Heart left ventricle (tissue), 13 donors: ENCODE measurements at regions not wholly inside any gene's neighbourhood (a gene's known extent, or its start where the extent isn't known, plus 50 kb on each side); places are given as distances from the start of the nearest gene placed in this dataset.

ENCODE experiments used
- CTCF ChIP-seq, 12 donors: fragments of 200-600 bp; sonication (generic) in 4 of 12; IDR thresholded peaks; one replicate each; pipeline versions ENCODE4 v1.5.0 to v1.8.0; 2018 to 2022; ENCODE audit warnings: antibody characterized with exemption in 12 of 12, mild to moderate bottlenecking in 5 of 12
- POLR2A ChIP-seq, 2 donors: fragments of 450-650 bp; IDR thresholded peaks; one replicate each; pipeline ENCODE4 v1.6.1; 2017; ENCODE audit warnings: antibody characterized with exemption in 2 of 2, mild to moderate bottlenecking in 2 of 2, moderate library complexity in 2 of 2
- donor health status: ischemic (EF 13 %, LVEDD 7.1; RV severe dilation, severe dysfunction).
- donor health status: DM: no; HTN: yes; CAD: no.
- donor health status: DM: no; HTN: no; CAD: no.
- donor health status: ischemic (EF 25% LVEDD 6.9; RV normal size, moderate dysfunction).
- donor health status: ischemic (EF 25% LVEDD 5.7; RV mildly dilated, moderate dysfunction).
- donor health status: ischemic (EF 35%, LVEDD 5.7; RV mildly dilated, moderate dysfunction).
- donor health status: nonischemic (EF 11% LVEDD 7.7; RV severe dilation, severe dysfunction).
- donor health status: DM: yes; HTN: yes; CAD: no.
- donor health status: PGD.
- donor health status: ischemic (EF 29% LVEDD 5.4; RV normal size, mild dysfunction).
- donor health status: nonischemic (EF 23%, LVEDD 6.1; RV moderate dilation, normal function).

DNA sequence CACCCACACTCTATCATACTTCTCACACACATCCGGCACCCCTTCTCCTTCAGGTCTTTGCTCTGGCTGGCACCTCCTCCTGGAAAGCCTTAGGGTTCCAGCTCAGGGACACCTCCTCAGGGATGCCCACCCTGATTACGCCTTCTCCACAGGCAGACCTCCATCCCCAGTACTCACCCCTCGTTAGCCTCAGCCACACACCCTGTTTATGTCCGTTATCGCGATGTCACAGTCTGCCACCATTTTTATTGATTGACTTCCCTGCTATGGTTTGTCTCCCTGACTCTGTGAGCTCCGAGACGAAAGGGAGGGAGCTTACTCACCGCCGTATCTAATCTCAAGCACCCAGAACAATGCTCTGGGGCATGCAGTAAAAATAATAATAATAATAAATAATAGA, 191.7 kb upstream of the LHX5 start:
- TF ChIP-seq CTCF (IDR thresholded peaks at IDR 0.05) (no peak), POLR2A (IDR thresholded peaks at IDR 0.05) (no peak)
